ENCODE measurements at regions not wholly inside any gene's neighbourhood (a gene's known extent, or its start where the extent isn't known, plus 50 kb on each side); places are given as distances from the start of the nearest gene placed in this dataset.

DNA sequence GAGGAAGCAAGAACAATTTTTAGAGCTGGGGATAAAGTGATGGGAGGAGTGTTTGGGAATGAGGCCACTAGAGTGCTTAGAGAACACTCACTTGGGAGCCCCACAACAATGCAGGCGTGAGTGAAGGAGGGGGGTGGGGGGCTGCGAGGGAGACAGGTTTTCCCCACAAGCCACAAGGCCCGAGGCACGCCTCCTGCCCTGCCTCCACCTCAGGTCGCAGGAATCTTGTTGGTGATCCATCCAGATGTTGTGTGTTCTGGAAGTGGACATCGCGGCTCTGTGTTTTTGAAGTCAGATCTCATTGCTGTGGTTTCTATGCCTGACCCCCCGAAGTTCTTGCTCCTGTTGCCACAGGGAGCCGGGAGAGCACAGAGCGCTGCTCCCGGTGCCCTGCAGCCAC is 178.0 kb upstream of the BMPER start:
- Mint-ChIP-seq H3K27ac (ENCODE audit: unreplicated experiment) (no peak overlapping the region), H3K4me1 (ENCODE audit: low read depth) (peaks cover 13% of the 10 kb centered on the region)
- TF ChIP-seq, protein P1, sequence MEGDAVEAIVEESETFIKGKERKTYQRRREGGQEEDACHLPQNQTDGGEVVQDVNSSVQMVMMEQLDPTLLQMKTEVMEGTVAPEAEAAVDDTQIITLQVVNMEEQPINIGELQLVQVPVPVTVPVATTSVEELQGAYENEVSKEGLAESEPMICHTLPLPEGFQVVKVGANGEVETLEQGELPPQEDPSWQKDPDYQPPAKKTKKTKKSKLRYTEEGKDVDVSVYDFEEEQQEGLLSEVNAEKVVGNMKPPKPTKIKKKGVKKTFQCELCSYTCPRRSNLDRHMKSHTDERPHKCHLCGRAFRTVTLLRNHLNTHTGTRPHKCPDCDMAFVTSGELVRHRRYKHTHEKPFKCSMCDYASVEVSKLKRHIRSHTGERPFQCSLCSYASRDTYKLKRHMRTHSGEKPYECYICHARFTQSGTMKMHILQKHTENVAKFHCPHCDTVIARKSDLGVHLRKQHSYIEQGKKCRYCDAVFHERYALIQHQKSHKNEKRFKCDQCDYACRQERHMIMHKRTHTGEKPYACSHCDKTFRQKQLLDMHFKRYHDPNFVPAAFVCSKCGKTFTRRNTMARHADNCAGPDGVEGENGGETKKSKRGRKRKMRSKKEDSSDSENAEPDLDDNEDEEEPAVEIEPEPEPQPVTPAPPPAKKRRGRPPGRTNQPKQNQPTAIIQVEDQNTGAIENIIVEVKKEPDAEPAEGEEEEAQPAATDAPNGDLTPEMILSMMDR (IDR thresholded peaks at IDR 0.05): no peak

DNA sequence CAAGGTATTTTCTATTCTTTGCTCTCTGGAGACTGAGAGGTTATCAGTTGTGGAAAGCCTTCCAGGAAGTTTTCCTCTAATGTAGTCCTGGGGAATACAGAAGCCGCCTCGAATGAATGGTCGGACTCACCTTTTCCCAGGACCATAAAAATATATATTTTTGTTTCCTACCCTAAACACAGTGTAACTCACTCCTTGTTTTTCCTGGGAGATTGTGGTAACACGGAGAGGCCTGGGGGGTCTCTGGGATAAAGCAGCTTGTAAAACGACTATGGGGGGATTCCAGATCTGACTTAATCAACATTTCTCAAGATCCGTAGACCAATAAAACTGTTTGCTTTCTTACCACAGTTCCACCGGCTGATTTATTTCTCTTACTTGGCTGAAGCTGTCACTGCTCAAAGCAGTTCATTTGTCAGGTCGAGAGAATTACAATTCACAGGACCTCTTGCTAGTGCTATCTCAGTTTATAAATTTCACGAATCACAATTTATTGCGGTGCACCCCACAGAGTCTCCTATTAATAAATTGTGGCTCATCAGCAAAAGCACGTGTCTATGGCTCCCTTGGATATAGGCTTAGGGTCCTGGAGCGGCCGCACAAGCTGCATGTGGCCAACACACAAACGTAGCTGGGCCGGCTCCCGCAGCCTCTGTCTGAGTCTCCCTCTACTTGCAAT is 176.3 kb upstream of the BMPER start:
- Mint-ChIP-seq H3K27me3 (ENCODE audit: low read depth) (no peaks in the 10 kb centered on the region), H3K4me1 (ENCODE audit: low read depth) (no peaks in the 10 kb centered on the region), H3K36me3 (ENCODE audit: low read depth) (peaks cover 3% of the 10 kb centered on the region), H3K4me3 (ENCODE audit: unreplicated experiment) (no peak overlapping the region), H3K9me3 (ENCODE audit: low read depth) (peaks cover 4% of the 10 kb centered on the region), H3K27ac (ENCODE audit: unreplicated experiment) (no peak overlapping the region)
- DNase-seq (ENCODE audit: low spot score): no peak
- TF ChIP-seq, protein P1 (IDR thresholded peaks at IDR 0.05): no peak

More for the DNA sequence above, 178.0 kb upstream of the BMPER start:
- Mint-ChIP-seq H3K9me3 (ENCODE audit: low read depth) (peaks cover 4% of the 10 kb centered on the region), H3K4me3 (ENCODE audit: unreplicated experiment) (no peak overlapping the region), H3K27me3 (ENCODE audit: low read depth) (no peaks in the 10 kb centered on the region), H3K36me3 (ENCODE audit: low read depth) (peaks cover 3% of the 10 kb centered on the region)
- DNase-seq (ENCODE audit: low spot score): no peak

GRCh38 chr7:33729726-33730125 is 175.6 kb upstream of the BMPER start:
- no peak for DNase-seq (ENCODE audit: low spot score)
- H3K27ac Mint-ChIP-seq (ENCODE audit: unreplicated experiment): no peak overlapping the region
- no peaks in the 10 kb centered on the region for H3K27me3 Mint-ChIP-seq (ENCODE audit: low read depth)
- no peak overlapping the region for H3K4me3 Mint-ChIP-seq (ENCODE audit: unreplicated experiment)
- H3K36me3 Mint-ChIP-seq (ENCODE audit: low read depth): peaks cover 3% of the 10 kb centered on the region
- TF ChIP-seq, protein P1 (IDR thresholded peaks at IDR 0.05): no peak
- no peaks in the 10 kb centered on the region for H3K4me1 Mint-ChIP-seq (ENCODE audit: low read depth)
- H3K9me3 Mint-ChIP-seq (ENCODE audit: low read depth): peaks cover 4% of the 10 kb centered on the region

GRCh38 chr7:33730958-33731357 is 174.4 kb upstream of the BMPER start:
- no peak for DNase-seq (ENCODE audit: low spot score)
- H3K27me3 Mint-ChIP-seq (ENCODE audit: low read depth): no peaks in the 10 kb centered on the region
- peaks cover 3% of the 10 kb centered on the region for H3K36me3 Mint-ChIP-seq (ENCODE audit: low read depth)
- no peaks in the 10 kb centered on the region for H3K4me1 Mint-ChIP-seq (ENCODE audit: low read depth)
- H3K9me3 Mint-ChIP-seq (ENCODE audit: low read depth): peaks cover 4% of the 10 kb centered on the region
- no peak overlapping the region for H3K4me3 Mint-ChIP-seq (ENCODE audit: unreplicated experiment)
- TF ChIP-seq, protein P1 (IDR thresholded peaks at IDR 0.05): no peak
- H3K27ac Mint-ChIP-seq (ENCODE audit: unreplicated experiment): no peak overlapping the region

DNA sequence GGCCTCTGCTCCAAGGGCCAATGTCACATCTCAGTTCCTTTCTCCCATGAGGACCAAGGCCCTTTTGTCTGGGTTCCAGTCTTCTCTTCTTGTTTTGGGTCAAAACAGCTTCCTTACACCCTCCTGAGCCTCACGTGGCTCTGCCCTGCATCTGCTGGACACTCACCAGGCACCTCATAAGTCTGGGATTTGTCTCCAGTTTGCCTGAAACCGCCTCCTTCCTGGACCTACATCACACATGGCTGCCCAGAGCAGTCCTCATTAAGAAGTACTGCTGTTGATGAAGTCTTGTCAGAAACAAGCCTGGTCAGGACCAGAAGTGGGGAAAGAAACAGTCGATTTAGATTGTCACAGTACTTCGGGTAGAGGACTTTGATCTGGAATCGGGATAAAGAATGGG is 173.4 kb upstream of the BMPER start:
- H3K9me3 Mint-ChIP-seq (ENCODE audit: low read depth): peaks cover 4% of the 10 kb centered on the region
- H3K4me3 Mint-ChIP-seq (ENCODE audit: unreplicated experiment): no peak overlapping the region
- no peak overlapping the region for H3K27ac Mint-ChIP-seq (ENCODE audit: unreplicated experiment)
- H3K36me3 Mint-ChIP-seq (ENCODE audit: low read depth): peaks cover 3% of the 10 kb centered on the region
- DNase-seq (ENCODE audit: low spot score): no peak
- TF ChIP-seq, protein P1 (IDR thresholded peaks at IDR 0.05): no peak
- H3K27me3 Mint-ChIP-seq (ENCODE audit: low read depth): no peaks in the 10 kb centered on the region
- no peaks in the 10 kb centered on the region for H3K4me1 Mint-ChIP-seq (ENCODE audit: low read depth)

All from chondrocyte (in vitro differentiated cells).